HCT116 (cell line): ENCODE measurements at regions not wholly inside any gene's neighbourhood (a gene's known extent, or its start where the extent isn't known, plus 50 kb on each side); places are given as distances from the start of the nearest gene placed in this dataset.

Experiments used
- ATAC-seq: fragments of 200-7000 bp; cut with Tn5 transposase; 2 replicates; pipeline ENCODE4 v1.9.1; 2020; ENCODE audit warnings: mild to moderate bottlenecking, moderate library complexity
- BruUV-seq: library from RNA; stranded (reverse); fragments of 400-500 nt; replicated peaks from 2 replicates; lab custom pipeline; 2021; lab: Mats Ljungman, UMichigan
- CTCF ChIA-PET: fragments of 300-600 bp; sonication (Branson Sonifier 250); formaldehyde crosslinking; loops from one replicate; lab custom pipeline; 2021; ENCODE audit warnings: antibody characterized with exemption; lab: Charles Lee
- POLR2A ChIA-PET: fragments of 300-600, 350-600 bp; sonication (Branson Sonifier 250); formaldehyde crosslinking; loops from one replicate; lab custom pipeline; 2021; ENCODE audit warnings: antibody characterized with exemption; lab: Charles Lee
- RAD21 ChIA-PET, 2 experiments: fragments of 300-600 bp; sonication (Branson Sonifier 250); formaldehyde crosslinking; loops; one replicate each; lab custom pipeline; 2023; ENCODE audit warnings: low total read pairs in 2 of 2; ENCODE audit not compliant: uncharacterized antibody in 2 of 2, unreplicated experiment in 2 of 2, low non-redundant PET in 1 of 2; lab: Charles Lee
- DNase-seq: peaks from one replicate; pipeline ENCODE4 v3.0.0-alpha.2; 2010; ENCODE audit warnings: low read depth, low spot score
- H2AFZ ChIP-seq: fragments of 200-600 bp; shearing (Covaris generic), sonication (generic); 2 replicates; pipeline ENCODE4 v1.6.1; 2017; ENCODE audit warnings: low read depth, mixed run types, mixed read lengths, antibody characterized with exemption, low read length; ENCODE audit not compliant: poor library complexity, severe bottlenecking
- H3K27ac ChIP-seq: 2 replicates; pipeline ENCODE4 v1.5.1; 2012; ENCODE audit warnings: low read depth, low read length
- H3K27me3 ChIP-seq: fragments of 200-600 bp; sonication (generic); 2 replicates; pipeline ENCODE4 v1.6.1; 2016; ENCODE audit warnings: mixed run types, low read length, mixed read lengths; ENCODE audit not compliant: insufficient read depth
- H3K36me3 ChIP-seq, 2 experiments: fragments of 200-500 bp in 1 of 2; fragments of 200-600 bp in 1 of 2; sonication (Bioruptor generic) in 1 of 2; sonication (generic) in 1 of 2; 2 replicates each; pipeline versions ENCODE4 v1.5.1 to v1.6.1; 2014 to 2016; ENCODE audit warnings: low read length in 2 of 2, inconsistent platforms in 1 of 2, mixed read lengths in 1 of 2, mixed run types in 1 of 2; ENCODE audit not compliant: insufficient read depth in 2 of 2, control insufficient read depth in 1 of 2
- H3K4me1 ChIP-seq, 2 experiments: fragments of 200-600 bp in 1 of 2; sonication (generic) in 1 of 2; 2 replicates each; pipeline versions ENCODE4 v1.5.1 to v1.6.1; 2012 to 2017; ENCODE audit warnings: low read length in 2 of 2, inconsistent platforms in 1 of 2, mild to moderate bottlenecking in 1 of 2, mixed read lengths in 1 of 2, mixed run types in 1 of 2, moderate library complexity in 1 of 2; ENCODE audit not compliant: insufficient read depth in 2 of 2, control insufficient read depth in 1 of 2
- H3K4me2 ChIP-seq: fragments of 200-600 bp; sonication (generic); 2 replicates; pipeline ENCODE4 v1.6.1; 2017; ENCODE audit warnings: mixed run types, low read length, mixed read lengths
- H3K4me3 ChIP-seq, 2 experiments: fragments of 200-600 bp in 1 of 2; sonication (generic) in 1 of 2; replicated peaks in 1 of 2; 2 replicates each; pipeline ENCODE4 v1.5.1; 2011 to 2016; ENCODE audit warnings: low read length in 2 of 2, control low read depth in 1 of 2, low read depth in 1 of 2, mild to moderate bottlenecking in 1 of 2, mixed read lengths in 1 of 2, mixed run types in 1 of 2
- H3K79me2 ChIP-seq: fragments of 200-600 bp; sonication (generic); 2 replicates; pipeline ENCODE4 v1.6.1; 2017; ENCODE audit warnings: mild to moderate bottlenecking, mixed run types, low read length, moderate library complexity, mixed read lengths; ENCODE audit not compliant: insufficient read depth
- H3K9ac ChIP-seq: fragments of 200-600 bp; sonication (generic); 2 replicates; pipeline ENCODE4 v1.6.1; 2016; ENCODE audit warnings: low read length, mixed read lengths
- H3K9me2 ChIP-seq: fragments of 200-600 bp; sonication (generic), shearing (Covaris generic); 2 replicates; pipeline ENCODE4 v1.6.1; 2017; ENCODE audit warnings: mixed run types, mild to moderate bottlenecking, moderate library complexity; ENCODE audit not compliant: insufficient read depth
- H3K9me3 ChIP-seq, 2 experiments: fragments of 200-500 bp in 1 of 2; fragments of 200-600 bp in 1 of 2; sonication (Bioruptor generic) in 1 of 2; sonication (generic) in 1 of 2; 2 replicates each; pipeline ENCODE4 v1.6.1; 2014 to 2017; ENCODE audit warnings: low read length in 2 of 2, mixed read lengths in 2 of 2, inconsistent platforms in 1 of 2, low read depth in 1 of 2, mild to moderate bottlenecking in 1 of 2, mixed run types in 1 of 2, moderate library complexity in 1 of 2; ENCODE audit not compliant: control insufficient read depth in 1 of 2, insufficient read depth in 1 of 2
- H4K20me1 ChIP-seq: fragments of 200-600 bp; sonication (generic), shearing (Covaris generic); 2 replicates; pipeline ENCODE4 v1.6.1; 2017; ENCODE audit warnings: mixed run types, mild to moderate bottlenecking, moderate library complexity; ENCODE audit not compliant: insufficient read depth
- ATF3 ChIP-seq: IDR thresholded peaks from 2 replicates; pipeline ENCODE4 v1.6.1; 2012
- CBX3 ChIP-seq: IDR thresholded peaks from 2 replicates; pipeline ENCODE4 v1.6.1; 2012; ENCODE audit warnings: low read depth
- CEBPB ChIP-seq: IDR thresholded peaks from 2 replicates; pipeline ENCODE4 v1.6.1; 2012; ENCODE audit warnings: low read depth
- CTCF ChIP-seq, 3 experiments: fragments of 200-600 bp in 1 of 3; sonication (generic) in 1 of 3; IDR thresholded peaks in 2 of 3; conservative IDR thresholded peaks in 1 of 3; 2 replicates each; pipeline ENCODE4 v1.5.1; 2012 to 2017; ENCODE audit warnings: low read depth in 2 of 3, low read length in 2 of 3, antibody characterized with exemption in 1 of 3, borderline replicate concordance in 1 of 3, control low read depth in 1 of 3, mild to moderate bottlenecking in 1 of 3, mixed read lengths in 1 of 3, mixed run types in 1 of 3, moderate library complexity in 1 of 3; ENCODE audit not compliant: insufficient read depth in 1 of 3
- ELF1 ChIP-seq: IDR thresholded peaks from 2 replicates; pipeline ENCODE4 v1.6.1; 2012; ENCODE audit warnings: low read depth, borderline replicate concordance
- EZH2 ChIP-seq: fragments of 200-600 bp; sonication (generic); IDR thresholded peaks from 2 replicates; pipeline ENCODE4 v1.6.1; 2017; ENCODE audit warnings: antibody characterized with exemption, mixed run types
- EZH2phosphoT487 ChIP-seq: fragments of 200-600 bp; IDR thresholded peaks from 2 replicates; pipeline ENCODE4 v1.6.1; 2018; ENCODE audit warnings: antibody characterized with exemption, borderline replicate concordance
- FOSL1 ChIP-seq: IDR thresholded peaks from 2 replicates; pipeline ENCODE4 v1.6.1; 2012; ENCODE audit warnings: low read depth
- MAX ChIP-seq: IDR thresholded peaks from 2 replicates; pipeline ENCODE4 v1.6.1; 2012
- POLR2A ChIP-seq: IDR thresholded peaks from 2 replicates; pipeline ENCODE4 v1.7.0; 2011; ENCODE audit warnings: borderline replicate concordance; ENCODE audit not compliant: insufficient read depth, insufficient read length; ENCODE audit errors: extremely low read depth
- POLR2AphosphoS5 ChIP-seq: IDR thresholded peaks from 2 replicates; pipeline ENCODE4 v1.6.1; 2011; ENCODE audit warnings: mild to moderate bottlenecking, low read depth, low read length, moderate library complexity
- REST ChIP-seq: IDR thresholded peaks from 2 replicates; pipeline ENCODE4 v1.6.1; 2012; ENCODE audit warnings: low read depth
- SIN3A ChIP-seq: IDR thresholded peaks from 2 replicates; pipeline ENCODE4 v1.6.1; 2012; ENCODE audit warnings: low read depth
- ZNF274 ChIP-seq: fragments of 200-500 bp; sonication (Bioruptor generic); IDR thresholded peaks from 2 replicates; pipeline ENCODE4 v1.6.1; 2014; ENCODE audit warnings: mild to moderate bottlenecking, low read depth, low read length, inconsistent platforms
- intact Hi-C: fragments of 100-400 bp; cut with micrococcal nuclease; formaldehyde crosslinking; loops from 2 replicates; pipeline ENCODE4 v1.10.0; 2022

- Histone ChIP-seq H3K27me3 (peaks cover 44% of the 10 kb centered on the region), H3K4me2 (no peak overlapping the region), H3K9me2 (no peaks in the 10 kb centered on the region), H3K9ac (no peak overlapping the region), H3K4me3 (no peak overlapping the region), H2AFZ (no peak overlapping the region), H3K79me2 (no peaks in the 10 kb centered on the region), H3K4me1 (no peaks in the 10 kb centered on the region), H3K36me3 (no peaks in the 10 kb centered on the region), H4K20me1 (no peaks in the 10 kb centered on the region), H3K9me3 (no peaks in the 10 kb centered on the region), H3K27ac (no peak overlapping the region)
- BruUV-seq, result no TSS peak
- CTCF ChIA-PET, result no interaction called here
- no peak for TF ChIP-seq ATF3
- DNase-seq (no peak), ATAC-seq (no peak)
- RAD21 ChIA-PET, result no interaction called here
- POLR2A ChIA-PET, result no interaction called here
- intact Hi-C loops, result no loop called here
Observed at GRCh38 chr12:125208334-125208733, 143.1 kb downstream of the AACS start.

- BruUV-seq, result no TSS peak
- Histone ChIP-seq H3K27ac (no peak overlapping the region), H2AFZ (no peak overlapping the region), H4K20me1 (no peaks in the 10 kb centered on the region), H3K9ac (no peak overlapping the region), H3K79me2 (no peaks in the 10 kb centered on the region), H3K36me3 (no peaks in the 10 kb centered on the region), H3K27me3 (peaks cover 38% of the 10 kb centered on the region), H3K4me1 (no peaks in the 10 kb centered on the region), H3K9me3 (no peaks in the 10 kb centered on the region), H3K4me2 (no peak overlapping the region), H3K4me3 (no peak overlapping the region), H3K9me2 (no peaks in the 10 kb centered on the region)
- DNase-seq, result no peak
- ChIA-PET RAD21 (no interaction called here), CTCF (no interaction called here), POLR2A (no interaction called here)
- no peak for ATAC-seq
- intact Hi-C loops, result no loop called here
- TF ChIP-seq EZH2 (no peak), CTCF (IDR thresholded peaks at IDR 0.05 in 2 of 3, conservative IDR thresholded peaks at IDR 0.05 in 1 of 3; ENCODE audit: borderline replicate concordance in 1 of 3, insufficient read depth in 1 of 3, low read depth in 2 of 3, low read length in 2 of 3) (no peak), ATF3 (no peak), FOSL1 (no peak), POLR2AphosphoS5 (no peak), REST (no peak), ZNF274 (no peak), MAX (no peak), EZH2phosphoT487 (no peak), POLR2A (no peak), ELF1 (no peak), SIN3A (no peak), CEBPB (no peak), CBX3 (no peak)
- TF ChIP-seq, all 23 proteins: peak for 0
Observed at GRCh38 chr12:125208942-125209341, 143.7 kb downstream of the AACS start.
